B cell (primary cell): ENCODE measurements at regions not wholly inside any gene's neighbourhood (a gene's known extent, or its start where the extent isn't known, plus 50 kb on each side); places are given as distances from the start of the nearest gene placed in this dataset.

ENCODE experiments used
- ATAC-seq: fragments of 200-7000 bp; cut with Tn5 transposase; one replicate; pipeline ENCODE4 v1.10.0; 2021; ENCODE audit warnings: low read depth, mild to moderate bottlenecking, moderate number of reproducible peaks, moderate library complexity
- CTCF ChIA-PET: fragments of 350-600 bp; sonication (Branson Sonifier 250); formaldehyde crosslinking; loops from one replicate; lab custom pipeline; 2021; ENCODE audit warnings: antibody characterized with exemption, inconsistent platforms; lab: Charles Lee
- POLR2A ChIA-PET: fragments of 350-600 bp; sonication (Branson Sonifier 250); formaldehyde crosslinking; loops from one replicate; lab custom pipeline; 2021; ENCODE audit warnings: antibody characterized with exemption; lab: Charles Lee
- DNase-seq: peaks from one replicate; pipeline ENCODE4 v3.0.0; 2013
- H2AFZ ChIP-seq: 2 replicates; pipeline ENCODE4 v1.6.1; 2012; ENCODE audit warnings: mild to moderate bottlenecking, low read depth, low read length; ENCODE audit not compliant: insufficient read depth, poor library complexity, severe bottlenecking
- H3K27ac ChIP-seq, 2 donors: 1 replicate in 1 of 2; 2 replicates in 1 of 2; pipeline ENCODE4 v1.5.1; 2012 to 2013; ENCODE audit warnings: low read length in 2 of 2, mild to moderate bottlenecking in 2 of 2, moderate library complexity in 1 of 2
- H3K27me3 ChIP-seq, 4 experiments: fragments of 200-600 bp in 1 of 4; sonication (generic) in 1 of 4; replicated peaks in 1 of 4; 1 replicate in 2 of 4; 2 replicates in 2 of 4; pipeline versions ENCODE4 v1.6.1 to v1.7.0; 2013 to 2016; ENCODE audit warnings: low read length in 3 of 4, mild to moderate bottlenecking in 2 of 4, mixed read lengths in 1 of 4, moderate library complexity in 1 of 4; ENCODE audit not compliant: insufficient read depth in 4 of 4, control insufficient read depth in 3 of 4; ENCODE audit errors: control extremely low read depth in 1 of 4
- H3K36me3 ChIP-seq, 2 experiments: replicated peaks in 1 of 2; 1 replicate in 1 of 2; 2 replicates in 1 of 2; pipeline versions ENCODE4 v1.6.1 to v1.7.1; 2013; ENCODE audit warnings: low read length in 1 of 2; ENCODE audit not compliant: insufficient read depth in 2 of 2, control insufficient read depth in 1 of 2; ENCODE audit errors: control extremely low read depth in 1 of 2, extremely low read depth in 1 of 2
- H3K4me1 ChIP-seq, 2 donors: fragments of 200-600 bp in 1 of 2; sonication (generic) in 1 of 2; 1 replicate in 1 of 2; 2 replicates in 1 of 2; pipeline versions ENCODE4 v1.5.1 to v1.6.1; 2013 to 2017; ENCODE audit warnings: low read length in 2 of 2; ENCODE audit not compliant: control insufficient read depth in 2 of 2, insufficient read depth in 2 of 2
- H3K4me2 ChIP-seq: replicated peaks from 2 replicates; pipeline ENCODE3; 2012; ENCODE audit warnings: mild to moderate bottlenecking, low read depth, low read length; ENCODE audit not compliant: poor library complexity, severe bottlenecking
- H3K4me3 ChIP-seq, 5 experiments: fragments of 200-600 bp in 1 of 5; sonication (generic) in 1 of 5; 1 replicate in 3 of 5; 2 replicates in 2 of 5; pipeline versions ENCODE4 v1.5.1 to v1.7.0; 2011 to 2016; ENCODE audit warnings: low read length in 4 of 5, mild to moderate bottlenecking in 4 of 5, low read depth in 2 of 5, control low read depth in 1 of 5, moderate library complexity in 1 of 5; ENCODE audit not compliant: insufficient read depth in 1 of 5; ENCODE audit errors: control extremely low read depth in 1 of 5, extremely low read depth in 1 of 5
- H3K79me2 ChIP-seq: fragments of 200-600 bp; sonication (generic); one replicate; pipeline ENCODE4 v1.6.0; 2016; ENCODE audit warnings: low read length; ENCODE audit not compliant: control insufficient read depth, insufficient read depth
- H3K9ac ChIP-seq: fragments of 200-600 bp; sonication (generic); 2 replicates; pipeline ENCODE4 v1.6.1; 2017; ENCODE audit warnings: mild to moderate bottlenecking, low read length, moderate library complexity
- H3K9me3 ChIP-seq, 3 donors: one replicate each; pipeline versions ENCODE4 v1.6.1 to v1.7.1; 2013; ENCODE audit warnings: low read length in 2 of 3; ENCODE audit not compliant: control insufficient read depth in 2 of 3, insufficient read depth in 1 of 3; ENCODE audit errors: control extremely low read depth in 1 of 3
- H4K20me1 ChIP-seq: 2 replicates; pipeline ENCODE4 v1.6.0; 2012; ENCODE audit warnings: mild to moderate bottlenecking, low read length; ENCODE audit not compliant: insufficient read depth, control insufficient read depth, poor library complexity, severe bottlenecking
- H3K27ac Mint-ChIP-seq: one replicate; pipeline ENCODE4 v1.8.0; 2021; ENCODE audit warnings: mixed read lengths
- H3K27me3 Mint-ChIP-seq: one replicate; pipeline ENCODE4 v1.8.0; 2021; ENCODE audit warnings: mixed read lengths
- H3K4me1 Mint-ChIP-seq: one replicate; pipeline ENCODE4 v1.8.0; 2021; ENCODE audit warnings: mixed read lengths
- H3K4me3 Mint-ChIP-seq: one replicate; pipeline ENCODE4 v1.8.0; 2021; ENCODE audit warnings: mixed read lengths
- H3K9me3 Mint-ChIP-seq: one replicate; pipeline ENCODE4 v1.8.0; 2022; ENCODE audit warnings: mixed read lengths; ENCODE audit not compliant: insufficient read depth
- CTCF ChIP-seq: fragments of 200-600 bp; IDR thresholded peaks from one replicate; pipeline ENCODE4 v1.8.0; 2022; ENCODE audit warnings: antibody characterized with exemption, mild to moderate bottlenecking
- EZH2 ChIP-seq: IDR thresholded peaks from 2 replicates; pipeline ENCODE4 v1.6.1; 2012; ENCODE audit warnings: borderline replicate concordance, low read depth, mild to moderate bottlenecking, moderate library complexity, low read length; ENCODE audit not compliant: insufficient read depth, poor library complexity, severe bottlenecking
- WGBS: methylation state at CpG from one replicate; pipeline ENCODE4 v1.1.5; 2013; ENCODE audit warnings: missing lambda C conversion rate; ENCODE audit not compliant: insufficient coverage; 5-methylcytosine and 5-hydroxymethylcytosine counted together
- intact Hi-C: fragments of 100-400 bp; cut with micrococcal nuclease; formaldehyde crosslinking; loops from one replicate; pipeline ENCODE4 v1.10.0; 2022

GRCh38 chr5:125171641-125172040 lies 425.2 kb upstream of the ZNF608 start:
- Histone ChIP-seq H3K36me3 (no peaks in the 10 kb centered on the region), H3K27me3 (no peaks in the 10 kb centered on the region), H3K9ac (no peak overlapping the region), H3K9me3 (peaks cover 0 to 2% (median 0%) of the 10 kb centered on the region in 3 donors), H3K27ac (no peak overlapping the region), H2AFZ (no peak overlapping the region), H4K20me1 (no peaks in the 10 kb centered on the region), H3K79me2 (no peaks in the 10 kb centered on the region), H3K4me1 (no peaks in the 10 kb centered on the region), H3K4me2 (no peak overlapping the region), H3K4me3 (no peak overlapping the region)
- ChIA-PET POLR2A (no interaction called here), CTCF (no interaction called here)
- DNase-seq = no peak
- ATAC-seq = no peak
- intact Hi-C loops = no loop called here
- H3K9me3 Mint-ChIP-seq = peaks cover 6% of the 10 kb centered on the region
- no peak for TF ChIP-seq EZH2
- no peak for TF ChIP-seq CTCF
- H3K27me3 Mint-ChIP-seq = no peaks in the 10 kb centered on the region
- WGBS = 90% methylated on average over 1 of the region's 1 CpG
- no peaks in the 10 kb centered on the region for H3K4me1 Mint-ChIP-seq
- H3K27ac Mint-ChIP-seq = no peak overlapping the region
- no peak overlapping the region for H3K4me3 Mint-ChIP-seq

GRCh38 chr5:125175348-125176004 lies 429.0 kb upstream of the ZNF608 start:
- DNase-seq (no peak), ATAC-seq (no peak)
- TF ChIP-seq EZH2 (no peak), CTCF (no peak)
- ChIA-PET CTCF (no interaction called here), POLR2A (no interaction called here)
- H3K27me3 ChIP-seq = no peaks in the 10 kb centered on the region
- intact Hi-C loops = no loop called here
- no peaks in the 10 kb centered on the region for H3K9me3 Mint-ChIP-seq
- H3K27ac ChIP-seq = no peak overlapping the region
- peaks cover 0 to 4% (median 0%) of the 10 kb centered on the region in 3 donors for H3K9me3 ChIP-seq
- no peaks in the 10 kb centered on the region for H4K20me1 ChIP-seq
- H3K9ac ChIP-seq = no peak overlapping the region
- no peak overlapping the region for H3K4me3 ChIP-seq
- no peaks in the 10 kb centered on the region for H3K4me1 ChIP-seq
- H3K4me1 Mint-ChIP-seq = no peaks in the 10 kb centered on the region
- H3K27me3 Mint-ChIP-seq = no peaks in the 10 kb centered on the region
- H3K36me3 ChIP-seq = no peaks in the 10 kb centered on the region
- no peak overlapping the region for H2AFZ ChIP-seq
- no peak overlapping the region for H3K27ac Mint-ChIP-seq
- no peak overlapping the region for H3K4me3 Mint-ChIP-seq
- WGBS = no CpG with 5 or more reads among the region's 4 CpGs
- H3K4me2 ChIP-seq = no peak overlapping the region
- no peaks in the 10 kb centered on the region for H3K79me2 ChIP-seq
